OCI-LY7 (cell line): ENCODE measurements at regions not wholly inside any gene's neighbourhood (a gene's known extent, or its start where the extent isn't known, plus 50 kb on each side); places are given as distances from the start of the nearest gene placed in this dataset.

Source experiments
- EZH2phosphoT487 ChIP-seq: fragments of 200-600 bp; sonication (generic); IDR thresholded peaks from 2 replicates; pipeline ENCODE4 v1.6.1; 2018; ENCODE audit warnings: low read depth, borderline replicate concordance, mild to moderate bottlenecking, mixed run types, antibody characterized with exemption, low read length, moderate library complexity, mixed read lengths
- TF ChIP-seq, protein P1 (sequence below): fragments of 200-600 bp; sonication (generic); conservative IDR thresholded peaks from 2 replicates; pipeline ENCODE4 v1.5.1; 2014; ENCODE audit warnings: mild to moderate bottlenecking, antibody characterized with exemption, low read length, moderate library complexity, mixed read lengths

DNA sequence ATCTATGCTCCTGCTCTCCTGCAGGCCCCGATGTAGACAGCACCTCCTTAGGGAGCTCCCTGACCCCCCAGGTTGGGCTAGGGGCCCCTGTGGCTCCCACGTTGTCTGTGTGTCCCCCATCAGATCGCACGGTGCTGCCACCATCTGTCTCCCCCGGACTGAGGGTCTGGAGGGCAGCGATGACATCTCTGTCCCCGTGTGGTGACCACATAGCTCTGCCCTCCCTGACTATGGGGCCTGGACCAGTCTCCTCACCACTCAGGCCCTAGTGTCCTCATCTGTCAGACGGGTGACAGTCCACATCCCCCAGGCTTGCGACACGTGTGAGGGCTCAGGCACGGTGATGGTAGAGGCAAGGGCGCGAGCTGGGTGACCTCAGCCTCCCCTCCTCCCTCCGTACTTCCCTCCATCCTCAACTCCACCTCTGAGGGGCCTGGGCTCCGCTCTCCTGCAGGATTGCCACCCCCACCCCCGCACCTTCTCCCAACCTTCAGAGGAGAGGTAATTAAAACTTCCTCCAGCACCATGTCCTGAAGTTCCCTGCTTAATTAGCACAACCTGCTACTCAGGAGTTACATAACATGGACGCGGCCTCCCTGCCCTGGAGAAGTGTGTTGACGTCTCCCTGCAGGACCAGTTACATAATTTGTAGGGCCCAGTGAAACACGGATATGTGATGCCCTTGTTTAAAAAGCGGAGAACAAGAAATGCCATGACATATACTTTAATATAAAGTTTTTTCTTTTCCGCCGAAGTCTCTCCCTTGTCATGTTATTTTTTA lies 288.2 kb downstream of the PTPRU start:
- TF ChIP-seq, protein P1, sequence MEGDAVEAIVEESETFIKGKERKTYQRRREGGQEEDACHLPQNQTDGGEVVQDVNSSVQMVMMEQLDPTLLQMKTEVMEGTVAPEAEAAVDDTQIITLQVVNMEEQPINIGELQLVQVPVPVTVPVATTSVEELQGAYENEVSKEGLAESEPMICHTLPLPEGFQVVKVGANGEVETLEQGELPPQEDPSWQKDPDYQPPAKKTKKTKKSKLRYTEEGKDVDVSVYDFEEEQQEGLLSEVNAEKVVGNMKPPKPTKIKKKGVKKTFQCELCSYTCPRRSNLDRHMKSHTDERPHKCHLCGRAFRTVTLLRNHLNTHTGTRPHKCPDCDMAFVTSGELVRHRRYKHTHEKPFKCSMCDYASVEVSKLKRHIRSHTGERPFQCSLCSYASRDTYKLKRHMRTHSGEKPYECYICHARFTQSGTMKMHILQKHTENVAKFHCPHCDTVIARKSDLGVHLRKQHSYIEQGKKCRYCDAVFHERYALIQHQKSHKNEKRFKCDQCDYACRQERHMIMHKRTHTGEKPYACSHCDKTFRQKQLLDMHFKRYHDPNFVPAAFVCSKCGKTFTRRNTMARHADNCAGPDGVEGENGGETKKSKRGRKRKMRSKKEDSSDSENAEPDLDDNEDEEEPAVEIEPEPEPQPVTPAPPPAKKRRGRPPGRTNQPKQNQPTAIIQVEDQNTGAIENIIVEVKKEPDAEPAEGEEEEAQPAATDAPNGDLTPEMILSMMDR = no peak
- TF ChIP-seq EZH2phosphoT487 = no peak
